Right lobe of liver (tissue), 4 donors: ENCODE measurements at regions not wholly inside any gene's neighbourhood (a gene's known extent, or its start where the extent isn't known, plus 50 kb on each side); places are given as distances from the start of the nearest gene placed in this dataset.

Experiments
- CTCF ChIP-seq, 4 donors: fragments of 200-600 bp in 3 of 4; fragments of 450-650 bp in 1 of 4; IDR thresholded peaks; one replicate each; pipeline versions ENCODE4 v1.5.1 to v1.8.0; 2016 to 2022; ENCODE audit warnings: antibody characterized with exemption in 4 of 4, mild to moderate bottlenecking in 2 of 4
- POLR2A ChIP-seq: fragments of 450-650 bp; IDR thresholded peaks from one replicate; pipeline ENCODE4 v1.6.1; 2017; ENCODE audit warnings: antibody characterized with exemption, mild to moderate bottlenecking
- donor health status: DM: no; HTN: no; CAD: no.
- donor health status: DM: no; HTN: no; CAD: no.
- donor health status: DM: no; HTN: yes; CAD: no.

- TF ChIP-seq CTCF (IDR thresholded peaks at IDR 0.05) (no peak), POLR2A (no peak)
Observed at GRCh38 chr7:53800746-53801145, 741.4 kb upstream of the VSTM2A start.
